IMR-90 (cell line): ENCODE measurements at regions not wholly inside any gene's neighbourhood (a gene's known extent, or its start where the extent isn't known, plus 50 kb on each side); places are given as distances from the start of the nearest gene placed in this dataset.

ENCODE experiments used
- ATAC-seq: fragments of 200-7000 bp; cut with Tn5 transposase; 2 replicates; pipeline ENCODE4 v1.9.1; 2020; ENCODE audit warnings: low read depth, mild to moderate bottlenecking, moderate library complexity
- BruUV-seq: library from RNA; stranded (reverse); fragments of 400-500 nt; replicated peaks from 2 replicates; lab custom pipeline; 2021; lab: Mats Ljungman, UMichigan
- CTCF ChIA-PET: fragments of 300-600 bp; formaldehyde crosslinking; extraction: SDS; loops from one replicate; lab custom pipeline; 2021; ENCODE audit warnings: antibody characterized with exemption; lab: Yijun Ruan, JAX
- POLR2A ChIA-PET: fragments of 300-600 bp; sonication (Branson Sonifier 250); formaldehyde crosslinking; loops from one replicate; lab custom pipeline; 2022; ENCODE audit warnings: antibody characterized with exemption; ENCODE audit not compliant: unreplicated experiment; lab: Charles Lee
- DNase-seq: peaks from one replicate; pipeline ENCODE4 v3.0.0; 2013
- H2AFZ ChIP-seq: replicated peaks from 2 replicates; pipeline ENCODE3; 2013; ENCODE audit warnings: low read length, mild to moderate bottlenecking; ENCODE audit not compliant: poor library complexity
- H2AK5ac ChIP-seq: 2 replicates; pipeline ENCODE4 v1.6.1; 2013; ENCODE audit warnings: low read depth, low read length, inconsistent platforms
- H2AK9ac ChIP-seq: replicated peaks from 2 replicates; pipeline ENCODE3; 2013; ENCODE audit warnings: mild to moderate bottlenecking, low read depth, low read length, moderate library complexity; ENCODE audit not compliant: poor library complexity
- H2BK120ac ChIP-seq: 2 replicates; pipeline ENCODE4 v1.6.1; 2013; ENCODE audit warnings: low read depth, low read length, inconsistent platforms
- H2BK15ac ChIP-seq: 3 replicates; pipeline ENCODE4 v1.6.1; 2013; ENCODE audit warnings: low read depth, low read length, inconsistent platforms
- H2BK20ac ChIP-seq: 2 replicates; pipeline ENCODE4 v1.6.1; 2013; ENCODE audit warnings: low read depth, mild to moderate bottlenecking, inconsistent platforms, low read length, moderate library complexity
- H2BK5ac ChIP-seq: 2 replicates; pipeline ENCODE4 v1.6.1; 2013; ENCODE audit warnings: mild to moderate bottlenecking, low read depth, low read length, inconsistent platforms; ENCODE audit not compliant: poor library complexity, severe bottlenecking
- H3K14ac ChIP-seq: replicated peaks from 2 replicates; pipeline ENCODE4 v1.6.1; 2013; ENCODE audit warnings: low read depth, low read length, inconsistent platforms
- H3K18ac ChIP-seq: 2 replicates; pipeline ENCODE4 v1.6.1; 2013; ENCODE audit warnings: low read depth, low read length, control low read depth
- H3K23ac ChIP-seq: 2 replicates; pipeline ENCODE4 v1.6.1; 2013; ENCODE audit warnings: low read depth, low read length, inconsistent platforms
- H3K27ac ChIP-seq: 2 replicates; pipeline ENCODE4 v1.5.1; 2013; ENCODE audit warnings: mild to moderate bottlenecking, control low read depth, low read length; ENCODE audit not compliant: insufficient read depth
- H3K27me3 ChIP-seq: 2 replicates; pipeline ENCODE4 v1.6.1; 2013; ENCODE audit warnings: low read length; ENCODE audit not compliant: control insufficient read depth, insufficient read depth
- H3K36me3 ChIP-seq: 2 replicates; pipeline ENCODE4 v1.6.1; 2013; ENCODE audit warnings: low read length, mixed read lengths; ENCODE audit not compliant: control insufficient read depth, insufficient read depth
- H3K4ac ChIP-seq: 2 replicates; pipeline ENCODE4 v1.6.1; 2013; ENCODE audit warnings: low read depth, low read length, inconsistent platforms
- H3K4me1 ChIP-seq: 2 replicates; pipeline ENCODE4 v1.6.1; 2013; ENCODE audit warnings: low read length, mixed read lengths; ENCODE audit not compliant: control insufficient read depth, insufficient read depth
- H3K4me2 ChIP-seq: 2 replicates; pipeline ENCODE4 v1.6.1; 2013; ENCODE audit warnings: low read depth, mild to moderate bottlenecking, control low read depth, low read length, moderate library complexity
- H3K4me3 ChIP-seq: 2 replicates; pipeline ENCODE4 v1.5.1; 2013; ENCODE audit warnings: low read depth, mild to moderate bottlenecking, control low read depth, low read length, moderate library complexity; ENCODE audit not compliant: insufficient read depth
- H3K56ac ChIP-seq: 2 replicates; pipeline ENCODE4 v1.6.1; 2013; ENCODE audit warnings: low read length, inconsistent platforms; ENCODE audit not compliant: insufficient read depth; ENCODE audit errors: extremely low read depth
- H3K79me1 ChIP-seq, 2 experiments: 2 replicates each; pipeline ENCODE4 v1.6.1; 2013; ENCODE audit warnings: low read length in 2 of 2, inconsistent platforms in 1 of 2, low read depth in 1 of 2
- H3K9ac ChIP-seq: 2 replicates; pipeline ENCODE4 v1.6.1; 2013; ENCODE audit warnings: low read depth, low read length, control low read depth
- H3K9me1 ChIP-seq: 2 replicates; pipeline ENCODE4 v1.6.1; 2013; ENCODE audit warnings: low read length, inconsistent platforms; ENCODE audit not compliant: insufficient read depth
- H3K9me3 ChIP-seq: 2 replicates; pipeline ENCODE4 v1.6.1; 2013; ENCODE audit warnings: low read length; ENCODE audit not compliant: control insufficient read depth, insufficient read depth
- H4K20me1 ChIP-seq: 2 replicates; pipeline ENCODE4 v1.6.1; 2013; ENCODE audit warnings: low read length, inconsistent platforms; ENCODE audit not compliant: insufficient read depth
- H4K5ac ChIP-seq: 2 replicates; pipeline ENCODE4 v1.6.1; 2013; ENCODE audit warnings: mild to moderate bottlenecking, low read depth, low read length, control low read depth
- H4K8ac ChIP-seq, 2 experiments: 2 replicates each; pipeline ENCODE4 v1.6.1; 2013; ENCODE audit warnings: low read depth in 2 of 2, low read length in 2 of 2, control low read depth in 1 of 2, inconsistent platforms in 1 of 2
- H4K91ac ChIP-seq: 2 replicates; pipeline ENCODE4 v1.6.1; 2013; ENCODE audit warnings: low read depth, low read length, inconsistent platforms; ENCODE audit not compliant: insufficient read depth
- BHLHE40 ChIP-seq: fragments of 150-350 bp; IDR thresholded peaks from 2 replicates; pipeline ENCODE4 v1.6.1; 2016; ENCODE audit warnings: mild to moderate bottlenecking, low read depth, low read length
- CEBPB ChIP-seq: IDR thresholded peaks from 2 replicates; pipeline ENCODE4 v1.6.1; 2012; ENCODE audit warnings: low read depth, low read length, improper control_type of control experiment
- CHD1 ChIP-seq: IDR thresholded peaks from 2 replicates; pipeline ENCODE4 v1.6.1; 2012; ENCODE audit warnings: low read depth, low read length, improper control_type of control experiment
- FOS ChIP-seq: fragments of 150-350 bp; IDR thresholded peaks from 2 replicates; pipeline ENCODE4 v1.6.1; 2016; ENCODE audit warnings: low read depth, low read length
- MAFK ChIP-seq: IDR thresholded peaks from 2 replicates; pipeline ENCODE4 v1.6.1; 2012; ENCODE audit warnings: low read depth, low read length, improper control_type of control experiment
- MAZ ChIP-seq: IDR thresholded peaks from 2 replicates; pipeline ENCODE4 v1.6.1; 2012; ENCODE audit warnings: low read depth, mild to moderate bottlenecking, low read length, improper control_type of control experiment, moderate library complexity, borderline replicate concordance
- MXI1 ChIP-seq: IDR thresholded peaks from 2 replicates; pipeline ENCODE4 v1.6.1; 2012; ENCODE audit warnings: low read depth, mild to moderate bottlenecking, low read length, moderate library complexity, borderline replicate concordance
- NFE2L2 ChIP-seq: fragments of 150-350 bp; IDR thresholded peaks from 2 replicates; pipeline ENCODE4 v1.6.1; 2016; ENCODE audit warnings: low read depth, mild to moderate bottlenecking, low read length
- POLR2A ChIP-seq: IDR thresholded peaks from 2 replicates; pipeline ENCODE4 v1.6.1; 2012; ENCODE audit warnings: mild to moderate bottlenecking, low read depth, low read length
- RAD21 ChIP-seq: IDR thresholded peaks from 2 replicates; pipeline ENCODE4 v1.6.1; 2012; ENCODE audit warnings: low read length, improper control_type of control experiment
- RCOR1 ChIP-seq: IDR thresholded peaks from 2 replicates; pipeline ENCODE4 v1.6.1; 2012; ENCODE audit warnings: mild to moderate bottlenecking, low read length, improper control_type of control experiment; ENCODE audit not compliant: insufficient replicate concordance
- RFX5 ChIP-seq: IDR thresholded peaks from 2 replicates; pipeline ENCODE4 v1.8.0; 2012; ENCODE audit warnings: low read depth, mild to moderate bottlenecking, low read length, moderate library complexity
- SMC3 ChIP-seq: fragments of 150-350 bp; IDR thresholded peaks from 2 replicates; pipeline ENCODE4 v1.6.1; 2016; ENCODE audit warnings: low read depth, mild to moderate bottlenecking, antibody characterized with exemption, low read length, moderate library complexity
- WGBS, 2 experiments: methylation state at CpG; one replicate each; pipeline versions ENCODE4 v1.1.5 to v1.1.7; 2013; ENCODE audit warnings: missing lambda C conversion rate in 2 of 2; ENCODE audit not compliant: insufficient read length in 1 of 2; ENCODE audit errors: extremely low coverage in 2 of 2; 5-methylcytosine and 5-hydroxymethylcytosine counted together
- dilution Hi-C: fragments of 300-500 bp; cut with HindIII; formaldehyde crosslinking; loops from one replicate; pipeline ENCODE4 v1.14.3; 2018; ENCODE audit warnings: low sequenced_read_pairs; ENCODE audit not compliant: unreplicated experiment
- in situ Hi-C: fragments of 300-500 bp; cut with MboI; formaldehyde crosslinking; loops from 3 replicates; pipeline ENCODE4 v1.14.3; 2019; ENCODE audit warnings: low sequenced_read_pairs, inconsistent platforms, mixed read lengths
- intact Hi-C: fragments of 100-400 bp; cut with micrococcal nuclease; formaldehyde crosslinking; loops from 2 replicates; pipeline ENCODE4 v1.10.0; 2022
- TF ChIP-seq, protein P1 (sequence below): fragments of 150-350 bp; IDR thresholded peaks from 2 replicates; pipeline ENCODE4 v1.6.1; 2017; ENCODE audit warnings: mild to moderate bottlenecking, antibody characterized with exemption, low read length, low read depth
- TF ChIP-seq, protein P2 (sequence below): conservative IDR thresholded peaks from 2 replicates; pipeline ENCODE4 v1.5.1; 2012; ENCODE audit warnings: mild to moderate bottlenecking, low read depth, low read length, improper control_type of control experiment
- TF ChIP-seq, protein P3 (sequence below): fragments of 150-350 bp; IDR thresholded peaks from 2 replicates; pipeline ENCODE4 v1.6.1; 2016; ENCODE audit warnings: low read depth, mild to moderate bottlenecking, low read length, moderate library complexity, borderline replicate concordance

DNA sequence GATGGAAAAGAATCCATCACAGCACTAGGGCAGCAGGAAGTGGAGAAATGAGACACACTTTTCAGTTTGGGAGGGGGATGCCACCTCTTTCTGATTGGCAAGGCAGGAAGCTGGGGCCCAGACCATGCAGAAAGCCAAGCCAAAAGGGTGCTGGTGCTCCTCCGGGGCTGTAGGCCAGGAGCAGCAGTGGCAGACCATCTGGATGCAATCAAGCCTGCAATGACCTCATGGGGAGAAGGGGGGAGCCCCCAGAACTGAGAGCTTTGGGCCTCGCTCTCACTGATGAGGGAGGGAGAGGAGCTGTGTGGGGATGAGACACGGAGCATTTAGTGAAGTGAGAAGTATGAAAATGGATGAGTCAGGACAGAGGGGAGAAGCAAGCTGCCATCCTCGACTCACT lies 141.3 kb upstream of the NALF2 start:
- ChIA-PET POLR2A (no interaction called here), CTCF (no interaction called here)
- DNase-seq: no peak
- H3K4me1 ChIP-seq: no peaks in the 10 kb centered on the region
- no peak overlapping the region for H3K56ac ChIP-seq
- H2AK9ac ChIP-seq: no peak overlapping the region
- no peak overlapping the region for H2AFZ ChIP-seq
- H3K9ac ChIP-seq: no peak overlapping the region
- H3K79me1 ChIP-seq: no peaks in the 10 kb centered on the region
- H3K9me1 ChIP-seq: no peaks in the 10 kb centered on the region
- H3K18ac ChIP-seq: no peak overlapping the region
- no peak for ATAC-seq
- no peak overlapping the region for H3K4me2 ChIP-seq
- H4K20me1 ChIP-seq: no peaks in the 10 kb centered on the region
- dilution Hi-C loops: no loop called here
- BruUV-seq: no TSS peak
- H3K9me3 ChIP-seq: no peaks in the 10 kb centered on the region
- no peak overlapping the region for H3K14ac ChIP-seq
- no peak overlapping the region for H3K27ac ChIP-seq
- no peak overlapping the region for H4K8ac ChIP-seq
- H3K23ac ChIP-seq: no peak overlapping the region
- 0% methylated on average over 1 of the region's 4 CpGs; no CpG with 5 or more reads in 1 of the 2 experiments for WGBS, 2 experiments
- H2AK5ac ChIP-seq: no peak overlapping the region
- no peak overlapping the region for H3K4ac ChIP-seq
- TF ChIP-seq, protein P1, sequence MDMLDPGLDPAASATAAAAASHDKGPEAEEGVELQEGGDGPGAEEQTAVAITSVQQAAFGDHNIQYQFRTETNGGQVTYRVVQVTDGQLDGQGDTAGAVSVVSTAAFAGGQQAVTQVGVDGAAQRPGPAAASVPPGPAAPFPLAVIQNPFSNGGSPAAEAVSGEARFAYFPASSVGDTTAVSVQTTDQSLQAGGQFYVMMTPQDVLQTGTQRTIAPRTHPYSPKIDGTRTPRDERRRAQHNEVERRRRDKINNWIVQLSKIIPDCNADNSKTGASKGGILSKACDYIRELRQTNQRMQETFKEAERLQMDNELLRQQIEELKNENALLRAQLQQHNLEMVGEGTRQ: no peak
- no peak for TF ChIP-seq FOS
- TF ChIP-seq SMC3: no peak
- no peak for TF ChIP-seq MXI1
- no peak for TF ChIP-seq RAD21
- TF ChIP-seq CHD1: no peak
- no peak for TF ChIP-seq CEBPB
- TF ChIP-seq NFE2L2: no peak
- TF ChIP-seq MAZ: no peak
- no peak for TF ChIP-seq POLR2A
- TF ChIP-seq, protein P2, sequence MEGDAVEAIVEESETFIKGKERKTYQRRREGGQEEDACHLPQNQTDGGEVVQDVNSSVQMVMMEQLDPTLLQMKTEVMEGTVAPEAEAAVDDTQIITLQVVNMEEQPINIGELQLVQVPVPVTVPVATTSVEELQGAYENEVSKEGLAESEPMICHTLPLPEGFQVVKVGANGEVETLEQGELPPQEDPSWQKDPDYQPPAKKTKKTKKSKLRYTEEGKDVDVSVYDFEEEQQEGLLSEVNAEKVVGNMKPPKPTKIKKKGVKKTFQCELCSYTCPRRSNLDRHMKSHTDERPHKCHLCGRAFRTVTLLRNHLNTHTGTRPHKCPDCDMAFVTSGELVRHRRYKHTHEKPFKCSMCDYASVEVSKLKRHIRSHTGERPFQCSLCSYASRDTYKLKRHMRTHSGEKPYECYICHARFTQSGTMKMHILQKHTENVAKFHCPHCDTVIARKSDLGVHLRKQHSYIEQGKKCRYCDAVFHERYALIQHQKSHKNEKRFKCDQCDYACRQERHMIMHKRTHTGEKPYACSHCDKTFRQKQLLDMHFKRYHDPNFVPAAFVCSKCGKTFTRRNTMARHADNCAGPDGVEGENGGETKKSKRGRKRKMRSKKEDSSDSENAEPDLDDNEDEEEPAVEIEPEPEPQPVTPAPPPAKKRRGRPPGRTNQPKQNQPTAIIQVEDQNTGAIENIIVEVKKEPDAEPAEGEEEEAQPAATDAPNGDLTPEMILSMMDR: no peak
- TF ChIP-seq MAFK: no peak
- no peak for TF ChIP-seq RFX5
- TF ChIP-seq BHLHE40: no peak
- TF ChIP-seq RCOR1: no peak
- TF ChIP-seq, protein P3, sequence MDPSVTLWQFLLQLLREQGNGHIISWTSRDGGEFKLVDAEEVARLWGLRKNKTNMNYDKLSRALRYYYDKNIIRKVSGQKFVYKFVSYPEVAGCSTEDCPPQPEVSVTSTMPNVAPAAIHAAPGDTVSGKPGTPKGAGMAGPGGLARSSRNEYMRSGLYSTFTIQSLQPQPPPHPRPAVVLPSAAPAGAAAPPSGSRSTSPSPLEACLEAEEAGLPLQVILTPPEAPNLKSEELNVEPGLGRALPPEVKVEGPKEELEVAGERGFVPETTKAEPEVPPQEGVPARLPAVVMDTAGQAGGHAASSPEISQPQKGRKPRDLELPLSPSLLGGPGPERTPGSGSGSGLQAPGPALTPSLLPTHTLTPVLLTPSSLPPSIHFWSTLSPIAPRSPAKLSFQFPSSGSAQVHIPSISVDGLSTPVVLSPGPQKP: no peak
- no peak overlapping the region for H2BK5ac ChIP-seq
- no peak overlapping the region for H2BK120ac ChIP-seq
- intact Hi-C loops: no loop called here
- no peak overlapping the region for H4K5ac ChIP-seq
- H3K36me3 ChIP-seq: no peaks in the 10 kb centered on the region
- H3K4me3 ChIP-seq: no peak overlapping the region
- no peak overlapping the region for H4K91ac ChIP-seq
- no peak overlapping the region for H2BK15ac ChIP-seq
- H2BK20ac ChIP-seq: no peak overlapping the region
- H3K27me3 ChIP-seq: peaks cover 17% of the 10 kb centered on the region
- in situ Hi-C loops: no loop called here
